ENCODE measurements at regions not wholly inside any gene's neighbourhood (a gene's known extent, or its start where the extent isn't known, plus 50 kb on each side); places are given as distances from the start of the nearest gene placed in this dataset.
A peak's percentile ranks its signal among the peaks of the same experiment; 100 is the strongest.

DNA sequence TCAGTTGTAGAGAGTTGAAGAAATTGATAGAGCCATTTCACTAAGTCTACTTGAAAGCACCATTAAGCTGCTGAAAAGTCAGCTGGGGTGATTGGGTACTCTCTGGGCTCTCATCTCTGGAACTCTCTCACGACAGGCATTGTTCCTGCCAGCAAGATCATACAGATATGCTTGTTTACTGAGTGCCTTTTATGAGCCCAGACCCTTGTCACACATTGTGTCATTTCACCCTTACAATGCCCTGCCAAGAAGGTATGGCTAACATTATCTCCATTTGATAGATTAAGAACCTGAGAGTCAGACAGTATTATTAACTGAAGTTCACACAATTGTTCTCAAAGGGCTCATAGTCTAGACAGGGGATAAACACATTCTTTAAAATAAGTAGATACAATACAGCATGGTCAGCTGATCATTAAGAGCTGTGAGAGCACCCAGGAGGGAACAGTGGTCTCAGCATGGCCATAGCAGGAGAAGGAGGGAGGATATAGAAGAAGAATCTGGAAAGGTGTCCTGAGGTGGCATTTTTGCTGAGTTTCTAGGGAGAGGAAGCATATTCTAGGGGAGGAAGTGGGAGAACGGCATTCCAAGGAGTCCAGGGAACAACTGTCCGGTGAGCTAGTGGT is 580.5 kb downstream of the INSC start:
- DNase-seq (ENCODE audit: low read depth) = no peak

DNA sequence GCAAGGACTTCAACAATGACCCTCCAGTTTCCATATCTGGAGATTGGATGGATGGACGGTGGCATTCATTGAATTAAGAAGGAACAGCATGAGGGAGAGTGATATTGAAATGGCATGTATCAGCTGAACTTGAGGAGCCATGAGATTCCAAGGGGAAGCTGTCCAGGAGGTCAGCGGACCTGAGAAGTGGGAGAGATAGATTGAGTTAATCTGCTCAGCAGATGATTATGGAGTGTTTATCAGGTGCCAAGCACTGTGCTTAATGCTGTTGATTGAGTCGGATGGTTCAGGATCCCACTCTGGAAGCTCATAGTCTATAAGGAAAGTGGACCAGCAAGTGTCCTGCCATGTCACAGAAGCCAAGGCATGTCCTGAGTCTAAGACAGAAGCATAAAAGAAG is 581.3 kb downstream of the INSC start:
- DNase-seq (ENCODE audit: low read depth) = no peak

DNA sequence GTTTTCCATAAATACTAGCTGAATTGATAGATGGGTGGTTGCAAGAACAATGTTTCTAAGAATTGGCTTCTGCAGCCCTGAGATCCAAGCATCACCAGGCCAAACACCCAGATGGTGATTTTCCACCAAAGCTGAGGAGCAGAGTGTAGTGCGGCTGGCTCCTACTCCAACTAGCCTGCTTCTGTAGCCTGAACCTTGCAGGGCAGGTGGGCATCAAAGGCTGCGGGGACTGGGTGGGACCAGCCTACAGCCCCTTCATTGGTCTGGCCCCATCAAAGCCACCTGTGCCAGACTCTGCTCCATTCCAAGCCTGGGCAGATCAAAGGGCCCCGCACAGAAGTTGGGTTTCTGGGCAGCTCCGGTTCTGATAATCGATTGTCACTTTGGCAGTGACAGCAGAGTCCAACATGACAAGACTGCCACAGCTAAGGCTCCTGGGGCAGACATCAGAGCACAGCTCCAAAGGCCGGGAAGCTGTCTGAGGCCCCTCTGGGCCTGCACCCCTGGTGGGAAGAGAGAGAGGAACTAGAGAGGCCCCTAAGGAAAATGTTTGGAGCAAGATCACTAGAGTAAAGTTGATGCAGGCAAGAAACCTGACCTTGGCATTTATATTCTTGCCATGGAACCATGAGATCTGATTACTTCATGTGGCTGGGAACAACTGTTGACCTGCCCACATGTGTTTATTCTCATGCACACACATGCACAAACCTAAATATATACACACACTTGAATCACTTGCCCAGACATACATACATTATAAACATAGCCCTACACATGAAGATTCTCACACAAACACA is 582.9 kb downstream of the INSC start:
- no peak for DNase-seq (ENCODE audit: low read depth)

DNA sequence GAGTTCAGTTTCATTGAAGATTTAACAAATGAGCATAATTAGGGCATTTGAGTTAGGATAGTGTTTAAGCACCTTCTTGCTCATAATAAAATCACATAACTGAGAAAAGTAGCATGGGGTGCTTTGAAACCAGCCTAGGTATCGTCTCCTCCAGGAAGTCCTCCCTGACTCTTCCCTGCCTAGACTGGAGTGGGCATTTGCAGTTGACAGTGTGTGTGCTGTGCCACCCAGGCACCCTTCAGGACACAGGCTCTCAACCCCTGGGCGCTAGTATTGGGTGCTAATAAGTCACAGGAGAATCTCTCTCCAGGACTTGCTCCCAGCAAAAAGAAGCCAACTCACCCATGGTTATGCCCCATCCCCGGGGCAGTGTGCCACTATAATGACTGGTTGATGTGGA is 584.1 kb downstream of the INSC start:
- DNase-seq (ENCODE audit: low read depth) = no peak

DNA sequence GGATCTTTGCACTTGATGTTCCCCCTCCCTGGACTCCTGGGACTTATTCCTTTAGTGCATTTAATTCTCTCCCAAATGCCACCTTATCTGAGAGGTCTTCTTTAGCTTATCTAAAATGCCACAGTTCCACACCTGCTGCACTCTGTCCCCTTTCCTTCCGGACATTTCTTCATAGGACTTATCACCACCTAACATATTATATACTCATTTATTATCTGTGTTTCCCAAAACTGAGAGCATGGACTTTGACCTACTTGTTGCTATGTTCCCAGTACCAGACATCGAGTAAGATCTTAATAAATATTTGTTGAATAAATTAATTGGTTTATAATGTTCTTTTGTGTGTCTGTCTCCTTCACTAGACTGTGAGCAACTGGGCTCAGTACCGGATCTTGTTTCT is 585.3 kb downstream of the INSC start:
- DNase-seq (ENCODE audit: low read depth) = no peak

DNA sequence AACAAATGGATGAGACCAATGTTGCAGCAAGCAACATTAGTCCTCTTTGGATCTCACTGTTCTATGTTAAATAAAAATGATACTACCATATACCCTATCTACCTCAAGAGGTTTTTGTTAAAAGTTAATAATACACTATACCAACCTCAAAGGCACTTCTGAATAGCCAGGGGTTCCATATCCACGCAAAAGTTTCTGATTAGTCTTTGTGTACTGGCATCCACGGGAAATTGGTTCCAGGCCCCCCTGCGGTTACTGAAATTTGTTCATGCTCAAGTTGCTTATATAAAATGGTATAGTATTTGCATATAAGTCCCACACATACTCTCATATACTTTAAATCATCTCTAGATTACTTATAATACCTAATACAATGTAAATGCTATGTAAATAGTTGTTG is 585.7 kb downstream of the INSC start:
- no peak for DNase-seq (ENCODE audit: low read depth)

DNA sequence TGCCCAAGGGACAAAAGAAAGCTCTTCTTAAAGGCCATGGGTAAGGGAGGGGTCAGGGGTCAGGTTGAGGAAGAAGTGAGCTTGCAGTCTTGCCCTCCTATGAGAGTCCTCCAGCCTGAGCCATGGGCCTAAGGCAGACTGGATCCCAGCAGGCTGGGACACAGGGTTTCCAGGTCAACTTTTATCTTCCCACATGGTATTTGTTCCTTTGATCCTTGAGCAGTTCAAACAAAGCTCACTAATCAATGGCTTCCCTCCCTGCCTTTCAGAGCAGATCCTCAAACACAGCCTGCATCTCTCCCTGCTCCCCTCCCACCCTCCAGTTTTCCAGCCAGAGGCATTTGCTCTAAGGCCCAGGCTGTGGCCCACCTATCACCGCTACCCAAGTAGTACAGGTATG is 589.3 kb downstream of the INSC start:
- DNase-seq (ENCODE audit: low read depth) = no peak

DNA sequence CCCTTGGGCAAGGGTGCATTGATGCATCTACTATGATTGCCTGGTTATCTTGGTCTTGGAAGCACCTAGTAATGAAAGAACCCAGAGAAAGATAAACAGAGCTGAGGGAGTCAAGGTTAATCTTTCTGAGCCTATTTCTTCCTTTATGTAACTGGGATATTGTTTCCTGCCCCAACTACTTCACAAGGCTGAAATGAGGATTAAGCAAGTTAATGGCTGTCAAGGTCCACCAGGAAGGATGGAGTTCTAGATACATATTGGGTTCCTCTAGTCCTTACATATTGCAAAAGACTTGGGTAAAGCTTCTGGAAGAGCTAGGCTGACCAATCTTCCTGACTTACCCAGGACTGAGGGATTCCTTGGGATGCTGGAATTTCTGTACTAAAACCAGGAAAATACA is 589.8 kb downstream of the INSC start:
- no peak for DNase-seq (ENCODE audit: low read depth)

DNA sequence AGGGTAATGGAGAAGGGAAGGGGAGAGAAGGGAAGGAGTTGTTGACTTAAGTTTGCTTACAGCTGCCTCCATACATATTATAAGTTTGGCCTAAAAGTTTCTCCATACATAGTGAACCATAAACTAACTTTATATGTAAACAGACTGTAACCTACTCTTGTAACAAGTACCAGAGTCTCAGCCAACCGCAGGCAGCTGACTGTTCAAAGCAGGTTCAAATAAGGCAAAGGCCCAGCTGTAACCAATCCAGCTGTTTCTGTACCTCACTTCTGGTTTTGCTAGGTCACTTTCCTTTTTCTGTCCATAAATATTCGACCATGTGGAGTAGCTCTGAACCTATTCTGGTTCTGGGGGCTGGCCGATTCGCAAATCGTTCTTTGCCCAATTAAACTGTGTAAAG is 591.2 kb downstream of the INSC start:
- no peak for DNase-seq (ENCODE audit: low read depth)

DNA sequence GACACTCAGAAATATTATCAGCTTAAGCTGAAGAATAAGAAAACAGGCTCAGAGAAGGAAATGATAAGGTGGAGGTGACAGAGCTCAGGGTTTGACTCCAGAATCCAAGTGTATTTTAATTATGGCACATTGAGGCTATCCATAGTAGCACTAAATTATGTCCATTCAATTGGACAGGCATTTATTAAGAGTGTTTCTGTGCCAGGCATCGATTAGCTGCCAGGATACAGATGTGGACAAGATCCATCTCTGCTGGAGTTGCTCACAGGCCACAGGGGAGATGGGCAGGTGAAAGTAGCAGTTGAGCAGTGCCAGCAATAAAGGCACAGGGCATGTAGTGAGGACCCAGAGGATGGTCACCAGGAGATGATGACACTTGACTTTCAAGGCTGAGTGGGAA is 592.5 kb downstream of the INSC start:
- DNase-seq (ENCODE audit: low read depth) = no peak

DNA sequence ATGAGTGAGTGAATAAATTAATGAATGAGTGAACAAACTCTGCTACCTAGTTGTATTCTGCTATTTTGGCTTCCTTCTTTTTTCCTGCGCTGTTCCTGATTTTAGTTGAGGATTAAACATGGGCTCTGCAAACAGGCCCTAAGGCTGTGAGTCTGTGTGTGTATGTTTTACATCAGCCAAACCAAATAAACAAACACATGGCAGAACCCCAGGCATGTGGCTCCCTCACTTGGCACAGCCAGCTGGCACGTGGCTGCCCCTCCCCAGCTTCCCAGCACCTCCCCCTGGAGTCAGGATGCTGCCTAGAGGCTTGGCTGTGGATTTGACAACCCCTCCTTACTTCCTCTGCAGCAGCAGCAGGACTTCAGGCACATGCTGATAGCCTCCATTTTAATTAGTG is 593.2 kb downstream of the INSC start:
- DNase-seq (ENCODE audit: low read depth) = no peak

DNA sequence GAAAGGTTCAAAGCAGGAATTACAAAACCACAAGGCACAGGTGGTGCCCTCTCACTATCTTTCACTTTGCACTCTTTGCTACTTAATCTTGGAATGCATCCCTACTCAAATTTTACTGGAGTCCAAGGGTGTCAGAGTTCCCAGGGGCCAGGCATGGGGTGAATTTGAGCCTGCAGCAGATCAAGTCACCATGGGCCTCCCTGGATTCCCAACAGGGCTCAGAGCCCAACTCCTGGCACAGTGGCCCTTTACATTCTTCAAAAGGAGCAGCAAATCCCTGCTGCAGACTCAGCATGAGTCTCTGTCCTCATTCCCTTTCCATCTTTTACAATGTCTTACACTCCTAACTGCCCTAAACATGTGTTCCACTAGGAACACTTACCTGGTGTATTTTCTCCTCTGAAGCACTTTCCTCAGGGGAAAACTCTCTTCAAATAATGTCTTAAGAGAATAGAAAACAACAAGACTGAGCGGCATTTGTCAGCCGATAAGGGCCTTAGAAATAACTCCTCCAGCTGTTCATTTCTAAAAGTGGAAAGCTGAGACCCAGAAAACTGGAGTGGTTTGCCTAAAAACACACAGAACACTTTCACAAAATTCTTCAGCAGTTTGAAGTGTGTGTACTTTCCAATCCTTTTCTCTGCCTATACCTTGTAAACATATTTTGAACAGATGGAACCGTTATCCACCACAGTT is 596.0 kb downstream of the INSC start:
- no peak for DNase-seq (ENCODE audit: low read depth)

DNA sequence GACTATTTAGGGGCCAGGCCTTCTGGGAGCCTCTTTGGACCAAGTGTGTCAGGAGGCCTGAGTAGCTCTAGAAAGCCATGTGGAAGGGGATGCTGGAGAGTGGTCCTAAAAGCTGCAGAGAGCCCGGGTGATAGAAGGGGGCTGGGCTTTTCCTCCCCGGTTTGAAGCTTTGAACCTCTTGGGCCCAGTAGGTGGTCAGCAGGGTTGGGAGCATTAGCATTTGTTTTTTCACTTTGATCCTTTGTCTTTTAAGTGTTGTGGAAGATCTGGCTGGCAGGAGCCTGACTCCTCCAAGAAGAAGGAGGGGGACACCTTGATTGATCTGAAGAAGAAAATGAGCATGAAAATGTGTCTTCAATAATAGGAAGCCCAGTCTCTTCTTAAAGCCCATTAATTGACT is 596.6 kb downstream of the INSC start:
- no peak for DNase-seq (ENCODE audit: low read depth)

DNA sequence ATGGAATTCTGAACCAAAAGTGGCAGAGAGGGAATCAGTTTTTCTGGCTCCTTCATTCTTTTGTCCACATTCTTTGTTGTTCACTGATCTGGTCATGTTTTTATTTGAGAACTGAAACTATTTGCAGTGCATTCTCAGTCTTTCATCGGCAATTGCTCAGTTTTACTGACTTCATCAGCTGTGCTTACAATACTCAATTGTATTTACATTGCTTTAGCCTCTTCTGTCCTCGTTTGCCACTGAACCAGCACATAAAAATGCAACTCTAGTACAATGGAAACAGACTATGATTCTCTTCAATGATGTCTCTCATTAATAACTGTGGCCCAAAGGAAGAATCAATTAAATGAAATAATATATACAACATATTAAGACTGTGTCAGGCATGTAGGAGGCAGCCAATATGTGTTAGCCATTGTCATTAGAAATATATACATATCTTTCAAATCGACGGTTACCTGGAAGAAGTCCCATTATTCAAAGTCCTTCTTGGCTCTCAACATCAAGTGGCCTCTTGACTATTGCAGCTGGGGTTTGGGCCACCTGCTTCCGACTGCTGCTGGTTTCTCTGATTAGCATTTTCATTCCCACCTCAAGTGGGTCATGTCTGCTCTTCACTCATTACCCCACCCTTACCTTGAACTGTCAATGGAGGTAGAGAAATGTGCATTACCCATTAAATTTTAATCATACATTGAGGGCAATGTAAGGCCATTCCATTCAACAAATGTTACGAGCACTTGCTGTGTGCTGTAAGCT is 600.1 kb downstream of the INSC start:
- DNase-seq (ENCODE audit: low read depth) = no peak

DNA sequence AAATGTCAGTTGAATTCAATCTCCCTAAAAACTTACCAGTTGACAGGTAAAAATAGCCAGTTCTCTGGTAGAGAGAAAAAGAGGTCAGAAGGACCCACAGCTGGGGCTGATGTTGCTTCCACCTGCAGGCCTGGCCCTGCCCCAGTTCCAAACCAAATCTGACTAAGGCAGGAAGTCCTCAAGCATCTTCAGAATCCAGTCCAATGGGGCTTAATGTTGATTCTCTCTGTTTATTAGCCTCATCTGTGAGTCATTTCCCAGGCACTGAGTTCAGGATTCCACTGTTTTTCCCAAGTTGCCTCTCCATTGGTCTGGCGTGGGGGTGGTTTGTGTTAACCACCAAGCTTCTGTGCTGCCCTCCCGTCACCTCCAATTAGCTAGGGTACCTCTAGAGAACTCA is 601.8 kb downstream of the INSC start:
- no peak for DNase-seq (ENCODE audit: low read depth)

DNA sequence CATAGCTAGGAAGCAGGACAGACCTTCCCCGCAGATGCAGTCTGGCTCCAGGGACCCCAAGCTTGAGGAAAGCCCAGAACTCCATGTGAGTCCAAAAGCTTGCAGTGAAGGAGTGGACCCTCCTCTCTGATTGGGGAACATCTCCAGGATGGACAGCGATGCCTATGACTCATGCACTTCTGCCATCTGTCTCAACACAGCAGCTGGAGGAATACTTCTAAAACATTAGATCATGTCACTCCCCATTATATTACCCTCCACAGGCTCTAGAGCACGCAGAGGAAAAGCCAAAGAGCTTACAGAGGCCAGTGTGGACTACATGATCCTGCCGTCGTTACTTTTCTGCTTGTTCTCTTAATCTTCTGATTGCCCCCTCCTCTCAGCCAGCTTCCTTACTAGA is 605.7 kb downstream of the INSC start:
- DNase-seq (ENCODE audit: low read depth) = peak; percentile 3

DNA sequence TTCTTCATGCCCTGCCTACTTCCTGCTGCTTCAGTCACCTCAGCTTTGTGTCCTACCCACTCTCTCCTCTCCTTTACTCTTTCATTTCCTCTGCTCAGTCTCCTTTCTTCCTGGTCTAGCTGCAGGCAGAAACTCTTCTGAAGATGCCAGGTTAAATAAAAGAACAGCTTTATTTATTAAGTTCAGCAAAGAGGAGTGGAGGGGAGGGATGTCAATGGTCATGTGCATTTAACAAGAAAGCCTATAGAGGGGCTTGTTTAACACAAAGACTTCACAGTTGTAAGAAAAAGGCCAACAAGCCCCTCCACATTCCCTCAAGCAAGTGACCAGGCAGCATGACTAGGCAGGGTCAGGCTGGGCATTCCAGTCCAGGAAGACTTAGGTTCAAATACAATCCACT is 609.2 kb downstream of the INSC start:
- DNase-seq (ENCODE audit: low read depth) = no peak

DNA sequence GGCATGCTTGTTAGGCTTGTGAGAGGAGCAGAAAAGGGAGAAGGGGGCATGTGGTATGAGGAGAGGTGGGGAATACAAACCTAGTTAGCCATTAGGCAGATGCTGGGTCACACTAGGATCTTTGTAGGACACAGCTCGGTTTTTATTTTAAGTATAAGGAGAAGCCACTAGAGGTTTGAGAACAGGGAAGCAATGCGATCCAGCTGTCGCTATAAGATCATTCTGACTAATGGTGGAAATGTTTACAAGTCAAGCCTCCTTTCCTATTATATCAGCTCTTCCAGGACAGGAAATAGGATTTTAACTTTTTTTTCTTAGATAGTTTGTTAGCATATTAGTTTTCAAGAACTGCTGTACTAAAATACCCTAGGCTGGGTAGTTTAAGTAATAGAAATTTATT is 609.9 kb downstream of the INSC start:
- no peak for DNase-seq (ENCODE audit: low read depth)

DNA sequence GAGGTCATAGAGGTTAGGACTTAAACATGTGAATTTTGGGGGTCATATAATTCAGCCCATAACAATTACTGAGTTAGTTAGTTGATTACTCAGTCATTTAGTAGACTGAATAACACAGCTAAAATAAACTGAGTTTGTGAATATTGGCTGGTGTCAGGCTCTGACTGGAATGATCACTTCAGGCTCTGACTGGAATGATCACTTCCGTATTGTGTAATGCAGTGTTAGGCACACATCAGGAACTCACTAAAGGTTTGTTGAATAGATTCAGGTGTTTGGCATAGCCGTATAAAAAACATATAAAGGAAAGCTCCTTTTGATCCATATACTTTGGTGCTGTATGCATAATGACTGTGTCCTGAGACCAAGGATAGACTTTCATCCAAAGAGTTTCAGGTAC is 610.5 kb downstream of the INSC start:
- no peak for DNase-seq (ENCODE audit: low read depth)

DNA sequence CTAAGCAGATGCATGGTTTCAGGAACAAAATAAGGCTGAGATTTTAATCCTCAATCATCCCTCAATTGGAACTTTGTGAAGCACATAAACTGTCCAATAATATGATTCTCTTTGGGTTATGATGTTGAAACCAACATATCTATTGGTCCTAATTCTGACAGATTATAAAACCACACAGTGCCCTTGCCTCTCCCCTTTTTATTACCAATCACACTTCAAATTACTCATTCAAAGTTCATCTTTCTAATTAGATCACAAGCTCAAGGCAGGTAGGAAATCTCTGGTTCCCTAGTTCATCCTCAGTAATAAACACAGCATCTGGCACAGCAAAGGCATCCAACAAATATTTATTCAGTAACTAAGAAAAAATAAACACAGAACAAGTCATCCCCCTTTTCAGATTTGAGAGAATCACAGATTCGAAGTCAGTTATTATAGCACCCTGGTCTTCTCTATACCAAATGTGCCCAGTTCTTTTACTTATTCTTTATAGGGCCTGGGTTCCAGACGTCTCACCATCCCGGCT is 611.6 kb downstream of the INSC start:
- DNase-seq (ENCODE audit: low read depth) = no peak

DNA sequence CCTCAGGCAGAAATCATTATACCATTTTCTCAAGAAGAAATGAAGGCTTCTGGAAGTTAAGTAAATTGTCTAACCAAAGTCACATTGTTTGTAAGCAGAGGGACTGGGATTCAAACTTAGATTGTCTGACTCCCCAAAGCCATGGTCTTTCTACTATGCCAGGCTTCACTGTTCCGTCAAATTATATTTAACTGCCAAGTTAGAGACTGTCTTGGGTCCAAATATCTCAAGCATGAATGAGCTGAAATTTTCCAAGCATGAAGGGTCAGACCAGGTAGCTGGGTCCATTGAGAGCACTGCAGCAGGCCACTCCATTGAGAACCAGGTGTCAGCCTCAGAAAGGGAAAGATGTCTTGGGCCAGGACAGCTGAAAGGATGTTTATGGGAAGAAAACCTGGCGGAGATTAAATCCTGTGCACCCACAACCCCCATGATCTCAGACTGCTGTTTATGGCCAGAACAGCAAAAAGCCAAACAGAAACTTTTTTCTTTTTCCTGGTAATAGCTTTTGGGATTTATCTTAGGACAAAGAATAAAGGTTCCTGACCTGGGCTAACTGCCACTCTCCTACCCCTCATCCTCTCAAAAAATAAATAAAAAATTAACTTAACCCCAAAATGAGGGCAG is 612.3 kb downstream of the INSC start:
- no peak for DNase-seq (ENCODE audit: low read depth)

DNA sequence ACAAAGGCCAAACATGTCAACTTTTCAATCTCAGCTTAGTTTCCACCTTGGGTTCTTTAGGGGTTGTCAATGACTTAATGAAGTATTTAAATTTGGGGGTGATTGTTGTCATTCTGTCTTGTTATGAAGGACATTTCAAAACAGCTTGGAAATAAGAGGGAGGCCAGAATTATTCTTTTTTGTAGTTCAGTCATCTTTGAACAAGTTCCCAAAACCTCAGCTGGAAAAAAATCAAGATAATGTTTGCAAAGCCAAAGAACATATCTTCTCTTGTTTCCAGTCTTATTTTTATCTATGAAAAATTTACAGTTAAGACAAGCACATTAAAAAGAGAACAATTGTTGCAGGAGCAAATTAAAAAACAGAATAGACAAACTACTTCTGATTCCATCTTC is 612.8 kb downstream of the INSC start:
- DNase-seq (ENCODE audit: low read depth) = no peak
